ENCODE measurements at regions not wholly inside any gene's neighbourhood (a gene's known extent, or its start where the extent isn't known, plus 50 kb on each side); places are given as distances from the start of the nearest gene placed in this dataset.

- ChIA-PET POLR2A (no interaction called here), CTCF (interaction anchor here (0.9 to 2.9 kb wide), 22 partner anchors 8 to 470 kb away, joined by 3 to 20 read pairs (median 4); partner anchors contain the start of gene CCDC73)
- H3K9me3 ChIP-seq, result no peaks in the 10 kb centered on the region
- H2AFZ ChIP-seq (ENCODE audit: low read depth), result no peak overlapping the region
- no peaks in the 10 kb centered on the region for H3K9me2 ChIP-seq
- peaks cover 11% of the 10 kb centered on the region for H3F3A ChIP-seq (replicated peaks; ENCODE audit: insufficient read depth)
- no peaks in the 10 kb centered on the region for H3K79me2 ChIP-seq (ENCODE audit: insufficient read depth)
- no peak for DNase-seq
- H3K4me2 ChIP-seq, result no peak overlapping the region
- no peak overlapping the region for H3K9ac ChIP-seq
- H3K27me3 ChIP-seq (ENCODE audit: insufficient read depth), result peaks cover 5% of the 10 kb centered on the region; the same call in 1 of the 2 replicates
- 0% methylated on average over 3 of the region's 3 CpGs for WGBS (ENCODE audit: low lambda C conversion rate)
- no peaks in the 10 kb centered on the region for H3K4me1 ChIP-seq (ENCODE audit: control insufficient read depth in 1 of 2, insufficient read depth in 2 of 2, low read depth in 1 of 2, low read length in 1 of 2)
- TF ChIP-seq GATA2 (CRISPR knock-in tag; IDR thresholded peaks at IDR 0.05), result no peak
- no peak for TF ChIP-seq RAD21 (IDR thresholded peaks at IDR 0.05; ENCODE audit: low read length)
- TF ChIP-seq, protein P1, sequence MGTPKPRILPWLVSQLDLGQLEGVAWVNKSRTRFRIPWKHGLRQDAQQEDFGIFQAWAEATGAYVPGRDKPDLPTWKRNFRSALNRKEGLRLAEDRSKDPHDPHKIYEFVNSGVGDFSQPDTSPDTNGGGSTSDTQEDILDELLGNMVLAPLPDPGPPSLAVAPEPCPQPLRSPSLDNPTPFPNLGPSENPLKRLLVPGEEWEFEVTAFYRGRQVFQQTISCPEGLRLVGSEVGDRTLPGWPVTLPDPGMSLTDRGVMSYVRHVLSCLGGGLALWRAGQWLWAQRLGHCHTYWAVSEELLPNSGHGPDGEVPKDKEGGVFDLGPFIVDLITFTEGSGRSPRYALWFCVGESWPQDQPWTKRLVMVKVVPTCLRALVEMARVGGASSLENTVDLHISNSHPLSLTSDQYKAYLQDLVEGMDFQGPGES (IDR thresholded peaks at IDR 0.05; ENCODE audit: low read depth, low read length), result no peak
- TF ChIP-seq, protein P2, sequence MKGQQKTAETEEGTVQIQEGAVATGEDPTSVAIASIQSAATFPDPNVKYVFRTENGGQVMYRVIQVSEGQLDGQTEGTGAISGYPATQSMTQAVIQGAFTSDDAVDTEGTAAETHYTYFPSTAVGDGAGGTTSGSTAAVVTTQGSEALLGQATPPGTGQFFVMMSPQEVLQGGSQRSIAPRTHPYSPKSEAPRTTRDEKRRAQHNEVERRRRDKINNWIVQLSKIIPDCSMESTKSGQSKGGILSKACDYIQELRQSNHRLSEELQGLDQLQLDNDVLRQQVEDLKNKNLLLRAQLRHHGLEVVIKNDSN (IDR thresholded peaks at IDR 0.05; ENCODE audit: borderline replicate concordance, low read depth), result no peak
- TF ChIP-seq GABPA (IDR thresholded peaks at IDR 0.05; ENCODE audit: low read depth), result no peak
- no peak for TF ChIP-seq FOXM1 (IDR thresholded peaks at IDR 0.05; ENCODE audit: low read depth)
- TF ChIP-seq TEAD4 (IDR thresholded peaks at IDR 0.05; ENCODE audit: borderline replicate concordance, insufficient read depth), result no peak
- no peak for TF ChIP-seq NFIC (IDR thresholded peaks at IDR 0.05; ENCODE audit: borderline replicate concordance)
- no peak for TF ChIP-seq JUND (IDR thresholded peaks at IDR 0.05)
- no peak for TF ChIP-seq RXRA (IDR thresholded peaks at IDR 0.05; ENCODE audit: borderline replicate concordance, low read depth)
- TF ChIP-seq FOXJ3 (CRISPR knock-in tag; IDR thresholded peaks at IDR 0.05), result no peak
- TF ChIP-seq, protein P3, sequence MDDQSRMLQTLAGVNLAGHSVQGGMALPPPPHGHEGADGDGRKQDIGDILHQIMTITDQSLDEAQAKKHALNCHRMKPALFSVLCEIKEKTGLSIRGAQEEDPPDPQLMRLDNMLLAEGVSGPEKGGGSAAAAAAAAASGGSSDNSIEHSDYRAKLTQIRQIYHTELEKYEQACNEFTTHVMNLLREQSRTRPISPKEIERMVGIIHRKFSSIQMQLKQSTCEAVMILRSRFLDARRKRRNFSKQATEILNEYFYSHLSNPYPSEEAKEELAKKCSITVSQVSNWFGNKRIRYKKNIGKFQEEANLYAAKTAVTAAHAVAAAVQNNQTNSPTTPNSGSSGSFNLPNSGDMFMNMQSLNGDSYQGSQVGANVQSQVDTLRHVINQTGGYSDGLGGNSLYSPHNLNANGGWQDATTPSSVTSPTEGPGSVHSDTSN (IDR thresholded peaks at IDR 0.05), result no peak
- TF ChIP-seq EP300 (IDR thresholded peaks at IDR 0.05; ENCODE audit: borderline replicate concordance in 1 of 2, low read depth in 1 of 2, low read length in 1 of 2), result no peak
- no peak for TF ChIP-seq CHD2 (IDR thresholded peaks at IDR 0.05; ENCODE audit: low read length, partially characterized antibody)
- no peaks in the 10 kb centered on the region for H4K20me1 ChIP-seq (ENCODE audit: insufficient read depth)
- no peaks in the 10 kb centered on the region for H3K36me3 ChIP-seq (replicated peaks in 1 of 2; ENCODE audit: control insufficient read depth in 1 of 2, insufficient read depth in 2 of 2, low read length in 1 of 2)
- H3K27ac ChIP-seq (ENCODE audit: low read depth in 2 of 2, low read length in 1 of 2), result no peak overlapping the region
- H3K4me3 ChIP-seq (ENCODE audit: low read depth in 2 of 2, low read length in 1 of 2), result no peak overlapping the region; a peak in 1 of 4 replicates
Observed at GRCh38 chr11:32323814-32324130, 111.6 kb downstream of the WT1 start.

DNA sequence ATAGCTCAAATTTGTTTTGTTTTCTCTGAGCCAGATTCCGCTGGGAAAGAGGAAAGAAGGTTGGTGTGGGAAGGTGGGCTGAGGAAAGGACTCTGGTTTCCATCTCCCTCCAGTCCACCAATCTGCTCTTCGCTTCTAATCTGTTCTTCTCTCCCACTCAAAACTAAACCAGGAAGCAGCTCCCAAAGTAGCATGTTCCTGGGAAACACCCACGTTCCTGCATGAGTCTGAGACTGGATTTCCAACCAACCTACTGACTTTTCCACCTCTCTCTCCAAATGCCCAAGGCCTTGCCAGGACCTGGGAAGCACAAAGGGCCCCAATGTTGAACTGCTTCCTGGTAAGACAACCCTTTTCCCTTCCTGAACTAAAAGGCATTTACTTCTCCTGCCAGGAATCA is 110.2 kb downstream of the WT1 start:
- no peak overlapping the region for H3K4me3 ChIP-seq (ENCODE audit: low read depth in 2 of 2, low read length in 1 of 2)
- no peaks in the 10 kb centered on the region for H4K20me1 ChIP-seq (ENCODE audit: insufficient read depth)
- 26% methylated on average over 3 of the region's 3 CpGs for WGBS (ENCODE audit: low lambda C conversion rate)
- H3K79me2 ChIP-seq (ENCODE audit: insufficient read depth), result no peaks in the 10 kb centered on the region
- no peak overlapping the region for H3K27ac ChIP-seq (ENCODE audit: low read depth in 2 of 2, low read length in 1 of 2)
- H3K4me1 ChIP-seq (ENCODE audit: control insufficient read depth in 1 of 2, insufficient read depth in 2 of 2, low read depth in 1 of 2, low read length in 1 of 2), result no peaks in the 10 kb centered on the region
- ChIA-PET POLR2A (no interaction called here), CTCF (interaction anchor here (0.6 to 2.9 kb wide), 8 partner anchors 8 to 468 kb away, joined by 3 to 20 read pairs (median 3); no protein-coding TSS in a partner anchor)
- no peaks in the 10 kb centered on the region for H3K9me3 ChIP-seq
- H3K36me3 ChIP-seq (replicated peaks in 1 of 2; ENCODE audit: control insufficient read depth in 1 of 2, insufficient read depth in 2 of 2, low read length in 1 of 2), result no peaks in the 10 kb centered on the region
- H3K9ac ChIP-seq, result no peak overlapping the region
- no peak overlapping the region for H3K4me2 ChIP-seq
- no peaks in the 10 kb centered on the region; the same call in 1 of the 2 replicates for H3K27me3 ChIP-seq (ENCODE audit: insufficient read depth)
- TF ChIP-seq SMC3 (IDR thresholded peaks at IDR 0.05; ENCODE audit: low read depth, low read length) (no peak), MAX (IDR thresholded peaks at IDR 0.05; ENCODE audit: low read depth) (no peak), MXI1 (IDR thresholded peaks at IDR 0.05; ENCODE audit: low read depth, low read length) (no peak)
- no peak for DNase-seq
- peaks cover 11% of the 10 kb centered on the region for H3F3A ChIP-seq (replicated peaks; ENCODE audit: insufficient read depth)
- H3K9me2 ChIP-seq, result no peaks in the 10 kb centered on the region
- H2AFZ ChIP-seq (ENCODE audit: low read depth), result no peak overlapping the region
